Hindlimb muscle (tissue), 1 donor: ENCODE measurements at regions not wholly inside any gene's neighbourhood (a gene's known extent, or its start where the extent isn't known, plus 50 kb on each side); places are given as distances from the start of the nearest gene placed in this dataset.
"Not testable (repeated sequence)": the region's sequence is repeated elsewhere in the genome, so short reads cannot be mapped to it uniquely, and the experiment has no call there.

Experiments
- DNase-seq: peaks from one replicate; pipeline ENCODE4 v3.0.0-alpha.2; 2013

DNA sequence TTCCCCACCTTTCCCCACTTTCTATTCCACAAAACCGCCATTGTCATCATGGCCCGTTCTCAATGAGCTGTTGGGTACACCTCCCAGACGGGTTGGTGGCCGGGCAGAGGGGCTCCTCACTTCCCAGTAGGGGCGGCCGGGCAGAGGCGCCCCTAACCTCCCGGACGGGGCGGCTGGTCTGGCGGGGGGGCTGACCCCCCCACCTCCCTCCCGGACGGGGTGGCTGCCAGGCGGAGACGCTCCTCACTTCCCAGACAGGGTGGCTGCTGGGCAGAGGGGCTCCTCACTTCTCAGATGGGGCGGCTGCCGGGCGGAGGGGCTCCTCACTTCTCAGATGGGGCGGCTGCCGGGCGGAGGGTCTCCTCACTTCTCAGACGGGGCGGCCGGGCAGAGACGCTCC is 299.7 kb downstream of the FLRT2 start:
- not testable (repeated sequence) for DNase-seq

DNA sequence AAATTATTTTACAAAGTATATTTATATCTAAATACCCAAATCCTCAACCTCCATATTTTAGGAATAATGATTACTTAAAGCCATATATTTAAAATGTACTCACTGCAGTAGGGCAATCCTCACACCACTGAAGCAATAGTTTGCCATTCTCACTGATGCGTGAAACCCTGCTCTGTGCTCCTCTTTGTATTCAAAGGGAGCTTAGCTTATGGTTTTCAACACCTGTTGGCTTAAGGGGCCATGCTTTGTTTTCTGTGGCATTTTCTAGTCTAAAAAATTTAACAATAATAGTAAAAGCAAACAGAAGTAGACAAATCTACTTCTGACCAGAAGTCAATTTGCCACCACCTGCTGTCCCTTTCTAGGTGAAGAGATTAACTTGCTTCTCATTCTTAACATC is 294.6 kb downstream of the FLRT2 start:
- no peak for DNase-seq

DNA sequence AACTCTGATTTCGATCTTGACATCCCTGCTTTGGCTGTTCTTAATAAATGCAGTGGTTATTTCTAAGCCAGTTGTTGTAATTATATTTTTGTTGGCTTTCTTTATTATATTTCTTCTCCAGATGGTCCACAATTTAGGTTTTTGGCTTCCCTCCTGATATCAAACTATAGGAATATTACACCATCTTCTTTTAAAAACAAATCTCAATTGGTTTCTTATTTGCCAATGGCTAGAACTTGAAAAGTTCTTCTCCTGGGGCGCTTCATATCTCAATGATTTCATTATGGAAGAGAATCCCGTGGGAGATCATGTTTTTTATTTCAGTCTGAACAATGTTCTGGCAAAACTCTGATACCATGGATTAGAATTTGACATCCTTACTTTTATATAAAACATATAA is 292.3 kb downstream of the FLRT2 start:
- DNase-seq, result peak; percentile 19

DNA sequence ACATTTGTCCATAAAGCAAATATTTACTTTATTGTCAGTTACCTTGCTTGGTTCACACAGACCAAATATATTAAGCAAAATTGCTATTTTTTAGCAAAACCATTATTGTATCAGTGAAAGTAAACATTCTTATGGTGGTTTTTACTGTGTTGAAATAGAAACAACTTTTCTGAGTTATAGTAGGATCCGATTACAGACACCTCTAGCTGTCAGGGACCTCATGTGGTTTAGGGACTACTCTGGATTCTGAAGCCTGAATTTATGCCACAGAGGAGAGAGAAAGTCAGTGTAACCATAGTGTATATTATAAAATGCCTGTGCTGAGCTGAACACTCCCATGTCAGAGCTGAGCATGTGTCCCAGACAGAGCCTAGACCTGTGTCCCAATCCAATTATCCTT is 287.5 kb downstream of the FLRT2 start:
- no peak for DNase-seq

GRCh38 chr14:85813040-85813439 is 283.1 kb downstream of the FLRT2 start:
- DNase-seq, result no peak

DNA sequence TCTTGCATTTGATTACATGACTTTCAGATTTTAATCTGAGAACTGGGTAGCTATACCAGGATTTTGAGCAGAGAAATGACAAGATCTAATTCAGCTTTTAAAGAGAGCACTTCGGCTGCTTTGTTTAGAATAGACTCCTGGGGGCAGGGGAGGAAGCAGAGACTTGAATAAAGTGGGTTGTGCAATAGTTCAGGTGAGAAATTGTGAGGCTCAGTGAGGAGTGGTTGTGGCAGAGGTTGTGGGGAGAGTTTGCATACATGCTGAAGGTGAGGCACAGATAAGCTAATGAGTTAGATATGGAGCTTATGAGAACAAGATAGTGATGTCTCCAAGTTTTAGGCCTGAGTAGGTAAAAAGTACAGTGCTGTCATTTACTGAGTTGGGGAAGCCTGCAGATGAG is 281.4 kb downstream of the FLRT2 start:
- DNase-seq, result no peak

DNA sequence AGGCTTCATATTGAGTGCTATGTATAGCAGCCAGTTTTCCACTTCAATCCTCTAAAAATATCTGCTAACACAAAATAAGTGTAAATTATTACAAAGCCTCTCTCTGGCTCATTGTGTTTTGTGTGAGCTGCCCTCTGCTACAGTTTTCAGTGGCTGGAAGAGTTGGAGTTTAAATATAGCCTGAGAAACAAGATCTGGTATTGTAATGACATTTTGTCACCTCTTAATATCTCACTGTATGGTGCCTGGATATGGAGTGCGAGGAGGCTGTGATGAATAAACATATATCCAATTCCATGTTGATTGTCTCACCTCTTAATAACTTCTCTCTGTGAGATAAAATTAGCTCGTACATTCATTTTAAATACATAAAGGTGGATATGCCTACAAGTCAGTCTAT is 269.7 kb downstream of the FLRT2 start:
- DNase-seq, result no peak

- peak; percentile 56 for DNase-seq
Observed at GRCh38 chr14:85798856-85799255, 268.9 kb downstream of the FLRT2 start.

GRCh38 chr14:85793533-85793932 is 263.6 kb downstream of the FLRT2 start:
- DNase-seq, result no peak

GRCh38 chr14:85789506-85789905 is 259.6 kb downstream of the FLRT2 start:
- no peak for DNase-seq

- peak; percentile 72 for DNase-seq
Observed at GRCh38 chr14:85788470-85789233, 258.7 kb downstream of the FLRT2 start.

DNA sequence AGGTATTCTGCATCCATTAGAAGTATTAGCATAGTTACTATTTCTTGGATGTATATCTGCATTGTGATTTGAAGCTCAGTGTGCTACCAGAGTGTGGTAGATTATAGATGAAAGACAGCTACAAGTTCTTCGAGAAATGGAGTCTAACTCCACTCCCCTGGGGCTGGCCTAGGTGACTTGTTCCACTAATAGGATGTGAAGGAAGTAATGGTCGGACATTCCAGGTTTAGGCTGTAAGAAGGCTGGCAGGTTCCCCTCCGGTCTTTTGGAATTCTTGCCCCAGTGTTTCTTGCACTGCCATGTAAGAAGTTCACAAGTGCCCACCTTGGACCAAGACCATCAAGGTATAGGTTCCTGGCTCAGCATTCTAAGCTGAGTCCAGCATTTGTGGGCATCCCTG is 236.4 kb downstream of the FLRT2 start:
- DNase-seq, result no peak

DNA sequence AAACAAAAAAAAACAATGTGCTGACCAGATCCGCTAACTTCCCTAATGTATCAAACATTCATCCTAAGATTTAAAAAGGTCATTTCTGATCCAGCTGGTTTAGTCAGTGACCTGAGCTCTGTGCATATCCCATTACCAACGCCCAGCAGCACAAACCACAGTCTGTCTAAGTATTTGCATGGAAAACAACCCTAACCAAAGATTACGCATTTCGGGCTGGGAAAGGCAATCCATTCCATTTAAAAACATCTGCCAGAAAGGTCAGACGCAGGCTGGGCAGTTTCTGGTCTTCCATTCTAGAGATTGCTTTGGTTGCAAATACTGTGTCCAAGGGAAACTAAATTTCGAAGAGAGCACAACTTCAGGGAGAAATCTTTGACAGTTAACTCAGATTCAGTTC is 234.9 kb downstream of the FLRT2 start:
- DNase-seq, result peak; percentile 37

- DNase-seq, result peak; percentile 13
Observed at GRCh38 chr14:85762526-85762925, 232.6 kb downstream of the FLRT2 start.

DNA sequence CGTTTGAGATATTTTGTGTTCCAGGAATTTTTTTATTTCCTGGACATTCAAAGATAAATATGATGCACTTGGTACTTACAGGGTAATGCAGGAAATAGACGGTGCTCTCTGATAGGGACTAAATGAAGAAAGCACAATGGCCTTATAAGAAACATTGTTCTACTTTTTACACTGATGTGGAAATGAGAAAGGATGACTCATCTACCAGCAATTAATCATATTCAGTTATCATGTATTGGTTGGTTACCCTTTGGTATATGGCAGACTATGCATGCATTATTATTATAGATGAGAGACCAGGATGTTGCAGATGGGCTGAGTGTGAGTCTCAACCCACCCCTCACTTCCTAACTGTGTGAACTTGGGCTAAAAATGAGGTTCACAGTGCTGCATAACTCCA is 222.2 kb downstream of the FLRT2 start:
- no peak for DNase-seq

- no peak for DNase-seq
Observed at GRCh38 chr14:85744573-85744972, 214.6 kb downstream of the FLRT2 start.

GRCh38 chr14:85732031-85732430 is 202.1 kb downstream of the FLRT2 start:
- DNase-seq, result no peak

GRCh38 chr14:85731186-85731585 is 201.2 kb downstream of the FLRT2 start:
- peak; percentile 11 for DNase-seq

- DNase-seq, result no peak
Observed at GRCh38 chr14:85728476-85729065, 198.6 kb downstream of the FLRT2 start.

DNA sequence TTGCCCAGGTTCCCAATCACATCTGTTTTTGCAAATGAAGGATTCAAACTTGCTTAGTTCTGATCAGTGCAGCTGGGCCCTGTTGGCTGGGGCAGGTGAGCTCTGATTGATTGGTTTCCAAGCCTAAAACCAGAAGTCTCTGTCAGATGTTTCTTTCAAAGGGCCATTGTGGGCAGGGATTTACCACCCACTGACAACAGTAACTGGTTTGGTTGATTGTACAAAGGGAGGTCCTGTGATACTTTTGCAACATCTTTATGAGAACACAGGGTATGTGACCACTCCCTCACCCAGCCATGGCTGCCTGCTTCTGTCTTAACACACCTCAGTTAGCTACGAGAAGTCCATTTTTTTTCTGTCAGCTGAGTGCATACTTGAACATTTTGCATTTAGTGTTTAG is 184.1 kb downstream of the FLRT2 start:
- no peak for DNase-seq

DNA sequence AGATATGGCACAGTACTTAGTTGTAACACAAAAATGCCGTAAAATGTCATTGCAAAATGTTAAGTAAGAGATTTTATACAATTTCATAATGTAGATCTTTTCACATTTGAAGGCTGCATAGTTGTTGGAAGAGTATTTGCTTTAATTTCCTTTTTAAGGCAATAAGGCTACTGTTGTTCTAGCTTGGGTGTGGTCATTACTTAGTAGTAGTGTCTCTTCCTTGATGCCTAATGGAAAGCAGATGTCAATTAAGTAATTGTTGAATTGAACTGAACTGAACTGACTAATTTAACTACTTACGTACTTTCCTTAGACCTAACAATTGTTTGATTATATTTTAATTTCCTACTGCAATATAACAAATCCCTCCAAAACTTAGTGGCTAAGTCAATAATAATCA is 181.7 kb downstream of the FLRT2 start:
- no peak for DNase-seq
